HG02642 (cell line): ENCODE measurements at regions not wholly inside any gene's neighbourhood (a gene's known extent, or its start where the extent isn't known, plus 50 kb on each side); places are given as distances from the start of the nearest gene placed in this dataset.
"Not testable (repeated sequence)": the region's sequence is repeated elsewhere in the genome, so short reads cannot be mapped to it uniquely, and the experiment has no call there.

Experiments used
- ATAC-seq: cut with Tn5 transposase; IDR thresholded peaks from one replicate; pipeline ENCODE4 v1.9.1; 2021; ENCODE audit warnings: mild to moderate bottlenecking; ENCODE audit not compliant: unreplicated experiment, poor library complexity

- ATAC-seq = no peak
Observed at GRCh38 chr15:36407647-36408046, 171.8 kb upstream of the CDIN1 start.

GRCh38 chr15:36409819-36410218 is 169.6 kb upstream of the CDIN1 start:
- no peak for ATAC-seq

- no peak for ATAC-seq
Observed at GRCh38 chr15:36414670-36415069, 164.8 kb upstream of the CDIN1 start.

- no peak for ATAC-seq
Observed at GRCh38 chr15:36415643-36416042, 163.8 kb upstream of the CDIN1 start.

GRCh38 chr15:36422631-36423030 is 156.8 kb upstream of the CDIN1 start:
- no peak for ATAC-seq

GRCh38 chr15:36426691-36427090 is 152.7 kb upstream of the CDIN1 start:
- ATAC-seq = no peak

- no peak for ATAC-seq
Observed at GRCh38 chr15:36428102-36428845, 151.2 kb upstream of the CDIN1 start.

GRCh38 chr15:36429707-36430106 is 149.7 kb upstream of the CDIN1 start:
- ATAC-seq = no peak

- ATAC-seq = no peak
Observed at GRCh38 chr15:36430280-36430679, 149.1 kb upstream of the CDIN1 start.

GRCh38 chr15:36430726-36431265 is 148.6 kb upstream of the CDIN1 start:
- no peak for ATAC-seq

GRCh38 chr15:36432161-36432560 is 147.3 kb upstream of the CDIN1 start:
- ATAC-seq = no peak

GRCh38 chr15:36434177-36434576 is 145.2 kb upstream of the CDIN1 start:
- ATAC-seq = no peak

GRCh38 chr15:36438499-36438898 is 140.9 kb upstream of the CDIN1 start:
- ATAC-seq = no peak

- no peak for ATAC-seq
Observed at GRCh38 chr15:36447373-36447772, 132.1 kb upstream of the CDIN1 start.

GRCh38 chr15:36448418-36448817 is 131.0 kb upstream of the CDIN1 start:
- ATAC-seq = no peak

- no peak for ATAC-seq
Observed at GRCh38 chr15:36449084-36449661, 130.3 kb upstream of the CDIN1 start.

GRCh38 chr15:36449662-36450145 is 129.7 kb upstream of the CDIN1 start:
- no peak for ATAC-seq

- not testable (repeated sequence) for ATAC-seq
Observed at GRCh38 chr15:36454244-36454643, 125.2 kb upstream of the CDIN1 start.

GRCh38 chr15:36458411-36458810 is 121.0 kb upstream of the CDIN1 start:
- no peak for ATAC-seq

GRCh38 chr15:36465304-36465703 is 114.1 kb upstream of the CDIN1 start:
- no peak for ATAC-seq

GRCh38 chr15:36468746-36469145 is 110.7 kb upstream of the CDIN1 start:
- no peak for ATAC-seq
